GM21528 (cell line): ENCODE measurements at regions not wholly inside any gene's neighbourhood (a gene's known extent, or its start where the extent isn't known, plus 50 kb on each side); places are given as distances from the start of the nearest gene placed in this dataset.

Experiments used
- ATAC-seq: cut with Tn5 transposase; IDR thresholded peaks from one replicate; pipeline ENCODE4 v1.9.1; 2021; ENCODE audit warnings: mild to moderate bottlenecking, moderate library complexity; ENCODE audit not compliant: unreplicated experiment, low FRiP score

DNA sequence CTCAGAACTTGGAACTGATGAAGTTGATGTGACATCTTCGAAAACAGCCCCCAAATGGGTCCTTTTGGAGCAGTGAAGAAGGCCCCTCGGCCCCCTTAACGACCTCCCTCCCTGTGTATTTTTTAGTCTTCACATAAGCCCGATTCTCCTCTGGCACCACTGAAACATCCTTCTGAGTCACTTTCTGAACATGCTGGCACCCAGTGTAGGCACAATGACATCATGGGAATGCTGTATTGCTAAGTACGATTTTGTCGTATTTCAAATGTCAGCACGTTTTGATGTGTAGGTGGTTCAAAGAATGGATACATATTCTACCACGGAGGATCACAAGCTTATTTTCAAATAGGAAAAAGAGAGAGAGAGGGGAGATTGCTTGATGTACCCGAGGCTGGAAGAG, 111.7 kb upstream of the RIOK3 start:
- no peak for ATAC-seq

DNA sequence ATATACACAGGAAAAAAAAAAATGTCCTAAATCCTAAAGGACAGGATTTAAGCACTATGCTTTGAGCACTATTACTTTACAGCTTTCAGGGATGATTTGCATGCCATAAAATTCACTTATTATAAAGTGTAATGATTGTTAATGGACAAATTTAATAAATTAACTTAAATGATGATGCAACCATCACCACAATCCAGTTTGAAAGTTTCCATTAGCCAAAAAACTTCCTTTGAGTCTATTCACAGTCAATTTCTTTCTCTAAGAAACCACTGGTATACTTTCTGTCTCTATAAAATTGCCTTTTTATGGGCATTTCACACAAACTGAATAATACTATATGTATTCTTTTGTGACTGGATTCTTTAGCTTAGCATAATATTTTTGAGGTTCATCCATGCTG, 111.1 kb upstream of the RIOK3 start:
- ATAC-seq: no peak

DNA sequence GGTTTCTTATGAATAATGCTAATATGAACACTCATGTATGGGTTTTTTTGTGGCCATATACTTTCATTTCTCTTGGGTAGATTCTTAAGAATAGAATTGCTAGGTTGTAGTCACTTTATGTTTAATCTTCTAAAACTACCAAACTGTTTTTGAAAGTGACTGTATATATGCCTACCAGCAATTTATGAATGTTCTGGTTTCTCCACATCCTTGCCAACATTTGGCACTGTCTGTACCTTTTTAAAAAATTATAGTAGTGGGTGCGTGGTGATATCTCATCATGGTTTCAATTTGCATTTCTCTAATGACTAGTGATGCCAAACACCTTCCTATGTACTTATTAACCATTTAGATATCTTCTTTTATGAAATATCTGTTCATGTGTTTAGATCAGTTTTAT, 110.6 kb upstream of the RIOK3 start:
- ATAC-seq: no peak

DNA sequence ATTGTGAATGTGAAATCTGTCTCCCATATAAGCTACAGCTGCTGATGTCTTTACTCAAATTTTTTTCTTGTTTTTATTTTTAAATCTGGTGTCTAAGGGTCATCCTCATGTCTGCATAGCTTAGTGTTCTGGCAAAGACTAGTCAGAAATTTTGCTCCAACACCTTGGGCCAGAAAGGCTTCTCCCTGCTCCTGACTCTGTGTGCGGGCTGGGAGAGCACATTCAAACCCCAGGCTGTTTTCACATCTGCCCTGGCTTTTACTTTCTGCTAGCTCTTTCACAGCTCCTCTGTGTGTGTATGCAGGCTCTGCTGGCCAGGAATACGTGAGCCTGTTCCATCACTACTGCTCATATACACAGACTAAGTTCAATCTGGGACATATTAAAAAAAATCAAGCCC, 102.9 kb upstream of the RIOK3 start:
- no peak for ATAC-seq

DNA sequence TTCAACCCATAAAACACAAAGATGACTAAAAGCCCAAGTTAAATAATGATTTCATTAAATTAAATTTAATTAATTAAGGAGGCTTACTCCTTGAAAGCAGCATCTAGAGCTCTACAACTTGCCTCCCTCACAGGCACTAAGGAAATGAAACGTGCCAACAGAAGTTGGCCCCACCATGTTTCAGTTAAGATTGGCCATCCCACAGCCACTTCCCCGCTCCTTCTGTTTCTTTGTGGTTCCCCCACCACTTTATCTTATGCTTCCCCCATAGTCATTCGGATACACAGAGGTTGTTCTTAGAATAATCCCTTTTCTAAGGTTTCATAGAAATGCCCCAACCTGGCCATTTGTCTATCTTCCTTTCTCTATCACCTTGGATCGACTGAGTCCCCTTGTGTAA, 101.6 kb upstream of the RIOK3 start:
- no peak for ATAC-seq

DNA sequence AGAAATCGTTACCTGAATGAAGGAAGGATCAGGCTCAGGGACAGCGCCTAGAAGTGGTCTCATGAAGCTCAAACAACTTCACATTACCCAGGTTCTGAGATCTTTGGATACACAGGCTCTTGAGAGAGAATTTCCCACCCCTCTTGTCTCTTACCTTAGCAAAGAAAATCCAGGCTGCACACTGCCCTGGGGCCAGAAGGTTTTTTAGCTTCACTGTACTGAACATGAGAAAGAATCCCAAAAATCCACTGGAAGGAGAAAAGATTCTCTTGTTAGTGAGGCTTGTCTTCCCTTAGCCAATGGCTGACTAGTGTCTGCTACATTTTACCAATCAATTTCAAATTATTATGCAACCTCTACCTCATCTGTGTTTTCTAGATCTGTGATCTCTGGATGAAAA, 101.0 kb upstream of the RIOK3 start:
- ATAC-seq: no peak

DNA sequence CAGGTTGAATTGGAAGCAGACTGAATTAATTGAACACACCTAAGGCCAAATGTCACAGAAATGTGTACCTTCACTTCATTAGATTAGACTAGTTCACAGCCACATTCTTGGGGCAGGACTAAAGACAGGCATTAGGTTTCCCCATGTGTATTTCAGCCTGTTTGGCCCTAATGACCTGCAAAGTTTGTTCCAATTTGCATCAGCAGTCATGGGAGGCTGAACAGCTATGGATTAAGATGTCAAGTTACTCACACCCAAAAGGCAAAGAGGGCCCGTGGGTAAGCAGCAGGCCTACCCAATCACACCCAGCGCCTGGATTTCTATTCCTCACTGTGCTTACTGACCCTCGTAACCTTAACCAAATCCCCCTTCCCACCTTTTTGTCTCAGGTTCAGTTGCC, 99.6 kb upstream of the RIOK3 start:
- no peak for ATAC-seq

DNA sequence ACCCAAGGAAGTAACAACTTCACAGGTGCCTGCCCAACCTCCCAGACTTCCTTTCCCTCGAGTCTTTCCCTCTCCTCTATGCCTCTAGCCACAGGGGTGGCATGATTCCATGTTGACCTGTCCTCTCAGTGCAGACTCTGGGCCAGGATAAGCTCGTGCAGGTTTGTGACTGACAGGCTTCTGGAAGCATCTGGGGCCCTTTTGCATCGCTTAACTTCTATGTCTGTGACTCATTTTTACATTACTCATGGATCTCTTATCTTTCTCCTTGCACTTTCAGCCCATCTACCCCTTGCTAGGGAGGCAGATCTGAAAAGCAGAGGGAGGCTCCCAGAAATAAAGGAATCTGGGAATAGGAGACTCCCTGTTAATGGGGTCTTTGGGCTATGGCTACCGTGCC, 98.5 kb upstream of the RIOK3 start:
- no peak for ATAC-seq

DNA sequence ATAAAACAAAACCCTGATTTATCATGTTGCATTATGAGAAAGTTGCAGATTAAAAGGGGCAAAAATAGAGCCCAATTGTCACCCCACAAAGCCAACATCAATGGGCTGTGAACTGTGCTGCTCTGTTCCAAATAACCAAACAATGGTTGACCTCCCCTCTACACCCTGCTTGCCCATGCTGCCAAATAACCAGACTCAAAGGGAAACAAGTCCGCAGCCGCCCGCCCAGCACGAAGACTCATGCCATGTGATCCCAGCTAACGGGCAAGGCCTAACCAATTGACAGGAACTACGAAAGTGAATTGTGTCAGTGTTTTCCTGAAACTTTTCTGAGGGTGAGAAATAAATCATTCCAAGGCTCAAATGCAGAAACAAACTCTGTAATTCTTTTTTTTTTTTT, 97.9 kb upstream of the RIOK3 start:
- ATAC-seq: no peak

DNA sequence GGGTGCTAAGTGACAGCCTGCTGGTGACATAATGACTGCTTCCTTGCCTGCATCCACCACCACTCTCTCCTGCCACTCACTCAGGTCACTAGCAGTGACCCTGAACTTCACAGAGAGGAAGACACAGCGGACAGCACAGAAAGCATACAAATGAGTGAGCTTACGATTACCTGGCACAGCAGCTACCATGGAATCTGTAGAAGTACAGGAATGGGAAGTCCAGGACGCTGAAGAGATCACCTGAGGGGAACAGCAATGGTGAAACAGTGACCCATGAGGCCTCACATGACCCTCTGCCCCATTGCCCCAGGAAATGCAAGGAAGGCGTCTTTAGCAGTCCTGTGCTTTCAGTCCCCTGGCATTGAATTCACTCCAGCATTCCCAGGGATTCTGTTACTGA, 96.7 kb upstream of the RIOK3 start:
- ATAC-seq: no peak

DNA sequence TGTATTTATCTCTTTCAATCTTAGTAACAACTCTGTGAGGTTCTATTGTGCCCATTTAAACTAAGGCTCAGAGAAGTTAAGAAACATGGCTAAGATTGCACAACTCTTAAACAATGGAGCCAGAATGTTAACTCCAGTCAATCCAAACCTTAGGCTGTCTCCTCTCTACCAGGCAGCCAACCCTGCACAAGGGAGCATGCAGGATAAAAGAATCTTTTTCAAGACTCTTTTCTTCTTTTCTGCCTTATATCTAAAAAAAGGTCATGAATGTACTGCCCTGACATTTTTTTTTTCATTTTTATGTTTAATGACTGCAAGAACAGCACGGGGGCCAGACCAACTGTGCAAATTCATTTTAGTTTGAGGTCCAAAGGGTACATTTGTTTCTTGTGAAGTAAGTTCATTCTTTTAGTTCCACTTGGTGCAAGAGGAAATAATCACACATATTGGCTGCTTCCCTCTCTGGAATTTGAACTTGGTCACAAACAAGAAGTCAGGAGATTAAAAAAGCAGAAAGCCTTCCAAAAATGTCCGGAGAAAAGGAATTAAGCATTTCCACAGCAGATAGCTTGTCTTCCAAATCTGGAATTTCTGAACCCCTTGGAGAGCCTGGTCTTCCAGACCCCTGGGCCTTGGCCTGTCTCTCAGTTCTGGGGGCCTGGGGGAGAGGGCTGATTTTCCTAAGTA, 96.0 kb upstream of the RIOK3 start:
- no peak for ATAC-seq

DNA sequence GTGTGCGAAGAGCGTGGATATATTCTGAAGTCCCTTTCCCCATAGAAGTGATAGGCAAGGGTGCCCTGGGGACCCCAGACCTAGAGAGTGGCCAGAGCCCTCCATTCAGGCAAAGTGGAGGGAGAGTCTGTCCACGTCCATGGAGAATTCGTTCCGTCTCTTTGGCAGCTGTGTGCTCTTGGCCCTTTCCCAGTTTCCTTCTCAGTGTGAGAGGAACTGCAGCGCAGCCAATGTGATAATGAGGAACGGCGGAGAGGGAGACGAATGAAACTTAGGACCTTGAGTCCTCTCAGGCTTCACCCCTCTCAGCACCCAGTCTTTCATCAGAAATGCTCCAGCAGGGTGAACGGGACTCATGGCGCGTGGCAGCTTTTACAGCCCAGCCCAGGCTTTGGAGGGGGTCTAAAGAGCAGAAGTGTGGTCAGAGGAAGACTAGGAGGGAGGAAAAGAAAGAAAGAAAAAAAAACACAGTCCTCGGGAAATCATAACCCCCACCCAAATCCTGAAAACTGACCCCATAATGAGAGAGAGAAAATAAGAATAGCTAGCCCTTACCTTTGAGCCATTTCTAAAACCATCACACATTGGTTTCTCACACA, 95.0 kb upstream of the RIOK3 start:
- ATAC-seq: no peak

DNA sequence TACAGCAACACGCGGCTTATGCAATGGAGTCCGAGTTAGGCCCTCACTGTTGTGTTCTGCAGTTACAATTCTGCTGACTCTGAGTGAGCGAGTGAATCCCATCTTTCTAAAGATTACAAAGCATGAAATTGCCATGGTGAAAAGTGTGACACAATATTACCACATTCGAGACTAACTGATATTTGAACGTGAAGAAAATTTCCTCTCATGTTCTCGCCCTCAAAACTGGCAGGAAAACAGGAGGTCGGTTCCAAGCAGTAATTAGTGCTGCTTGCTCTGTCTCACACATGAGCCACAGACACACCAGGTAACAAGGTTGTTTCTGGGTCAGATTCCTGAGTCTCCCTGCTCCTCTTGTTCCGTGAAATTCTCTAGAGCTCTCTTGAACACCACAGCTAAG, 93.7 kb upstream of the RIOK3 start:
- no peak for ATAC-seq

DNA sequence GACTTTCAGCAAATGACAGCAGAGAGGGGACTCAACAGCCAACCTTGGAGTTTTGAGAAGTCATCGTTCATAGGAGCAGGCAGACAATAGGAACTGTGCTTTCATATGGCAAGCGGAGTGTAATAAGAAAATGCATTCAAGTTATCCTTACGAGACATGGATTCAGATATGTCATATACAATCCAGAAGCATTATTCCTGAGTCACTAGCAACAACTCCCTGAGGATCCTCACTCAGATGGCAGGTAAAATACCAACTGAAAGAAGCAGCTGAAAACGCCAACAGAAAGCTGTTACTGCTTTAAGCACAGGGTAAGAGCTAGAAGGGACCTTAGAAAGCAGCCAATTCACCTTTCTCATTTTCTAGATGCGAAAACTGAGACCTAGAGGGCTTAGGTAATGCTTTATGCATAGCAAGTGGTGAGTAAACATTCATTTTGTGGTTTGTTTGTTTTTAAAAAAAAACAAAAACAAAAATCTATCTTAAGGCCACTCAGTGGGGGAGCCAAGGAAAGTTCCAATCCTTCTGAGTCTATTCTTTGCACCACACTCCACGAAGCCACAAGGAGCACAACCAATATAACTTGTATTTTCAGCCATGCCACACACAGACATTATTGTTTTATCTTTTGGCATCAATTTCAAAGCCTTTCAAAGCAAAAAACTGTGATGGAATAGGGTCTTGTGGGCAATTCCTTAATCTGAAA, 89.1 kb upstream of the RIOK3 start:
- ATAC-seq: no peak

DNA sequence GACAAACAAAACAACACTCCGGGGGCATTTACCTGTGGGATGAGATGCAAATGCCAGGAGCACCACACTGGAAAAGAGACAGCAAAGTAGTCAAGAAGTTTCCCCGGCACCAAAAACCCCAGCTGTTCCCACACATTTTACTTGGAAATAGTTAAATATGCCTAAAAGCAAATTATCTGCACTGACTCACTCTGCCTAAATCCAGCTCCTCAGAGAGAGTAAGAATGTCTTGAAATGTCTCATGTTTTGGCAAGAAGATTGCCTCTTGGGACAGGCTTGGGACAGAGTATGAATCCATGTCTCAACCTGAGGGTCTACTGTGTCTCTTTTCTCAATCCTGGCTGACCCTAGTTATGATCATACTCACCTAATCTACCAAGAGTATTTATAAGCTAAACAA, 87.5 kb upstream of the RIOK3 start:
- no peak for ATAC-seq

DNA sequence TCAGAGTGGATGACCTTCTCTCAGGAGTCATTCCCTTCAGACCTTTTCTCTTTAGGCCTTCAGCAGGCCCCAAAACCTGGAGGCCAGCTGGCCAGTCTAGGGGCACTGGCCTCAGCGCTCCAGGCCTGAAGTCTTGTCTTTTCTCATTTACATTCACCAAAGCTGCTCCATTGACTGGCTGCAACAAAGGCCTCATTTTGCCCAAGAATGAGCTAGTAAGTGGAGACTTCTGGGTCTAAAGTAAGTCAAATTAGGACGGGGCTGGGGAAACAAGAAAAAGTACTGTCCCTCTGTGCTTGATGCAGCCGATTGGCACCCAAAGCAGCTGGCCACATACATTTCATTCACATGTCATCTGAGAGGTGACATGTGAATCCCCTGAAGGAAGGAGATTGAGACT, 83.8 kb upstream of the RIOK3 start:
- no peak for ATAC-seq

DNA sequence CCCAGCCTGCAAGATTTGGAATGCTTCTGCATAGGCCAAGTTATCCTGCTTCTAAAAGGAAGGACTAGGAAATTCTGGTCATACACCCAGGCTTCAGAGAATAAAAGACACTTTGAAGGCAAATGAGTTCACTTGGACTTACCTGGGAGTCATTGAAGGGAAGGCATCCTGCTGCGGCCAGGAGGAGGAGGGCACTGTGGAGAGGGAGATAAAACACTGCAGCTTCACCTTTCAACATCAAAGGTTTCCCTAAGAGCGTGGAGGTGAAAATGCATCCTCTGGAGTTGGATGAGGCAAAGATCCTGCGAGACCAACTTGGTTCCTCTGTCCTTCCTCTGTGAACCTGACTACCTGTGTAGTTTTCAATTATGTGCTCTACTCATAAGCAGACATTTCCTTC, 79.5 kb upstream of the RIOK3 start:
- no peak for ATAC-seq

DNA sequence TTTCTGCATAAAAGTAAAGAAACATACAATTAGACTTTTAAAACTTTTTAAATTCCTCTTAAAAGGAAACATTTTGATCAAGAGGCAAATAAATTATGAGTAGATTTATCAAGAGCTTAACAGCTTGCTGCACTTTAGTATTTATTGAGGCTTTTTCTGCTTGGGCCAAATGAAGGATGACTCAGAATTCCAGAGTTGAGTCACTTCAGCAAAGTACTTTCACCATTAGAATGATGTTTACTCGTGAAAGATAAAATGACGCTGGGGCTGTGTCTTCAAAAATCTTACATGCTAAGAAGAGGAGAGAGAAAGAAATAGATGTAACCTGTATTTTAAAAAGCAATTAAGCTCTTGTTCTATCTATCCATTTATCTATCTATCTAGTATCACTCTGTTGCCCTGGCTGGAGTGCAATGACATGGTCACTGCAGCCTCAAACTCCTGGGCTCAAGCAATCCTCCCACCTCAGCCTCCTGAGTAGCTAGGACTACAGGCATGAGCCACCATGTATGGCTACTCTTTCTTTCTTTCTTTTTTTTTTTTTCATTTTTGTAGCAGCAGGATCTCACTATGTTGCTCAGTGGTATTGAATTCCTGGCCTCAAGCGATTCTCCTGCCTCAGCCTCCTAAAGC, 75.3 kb upstream of the RIOK3 start:
- no peak for ATAC-seq

DNA sequence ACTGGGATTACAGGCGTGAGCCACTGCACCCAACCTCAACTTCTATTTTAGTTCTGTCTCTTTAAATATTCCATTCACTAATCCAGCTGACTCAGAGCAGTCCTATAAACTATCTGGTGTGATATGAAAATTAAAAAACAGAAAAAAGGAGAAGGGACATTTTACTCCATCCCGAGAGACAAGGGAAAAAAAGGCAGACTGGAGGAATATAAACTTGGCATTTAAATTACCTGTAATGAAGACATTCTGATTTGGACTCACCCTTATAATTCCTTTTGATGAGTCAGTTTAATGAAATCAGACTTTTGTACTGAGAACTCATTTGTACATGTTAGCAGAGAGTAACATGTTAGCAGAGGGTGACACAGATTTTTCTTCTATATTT, 74.8 kb upstream of the RIOK3 start:
- ATAC-seq: no peak

DNA sequence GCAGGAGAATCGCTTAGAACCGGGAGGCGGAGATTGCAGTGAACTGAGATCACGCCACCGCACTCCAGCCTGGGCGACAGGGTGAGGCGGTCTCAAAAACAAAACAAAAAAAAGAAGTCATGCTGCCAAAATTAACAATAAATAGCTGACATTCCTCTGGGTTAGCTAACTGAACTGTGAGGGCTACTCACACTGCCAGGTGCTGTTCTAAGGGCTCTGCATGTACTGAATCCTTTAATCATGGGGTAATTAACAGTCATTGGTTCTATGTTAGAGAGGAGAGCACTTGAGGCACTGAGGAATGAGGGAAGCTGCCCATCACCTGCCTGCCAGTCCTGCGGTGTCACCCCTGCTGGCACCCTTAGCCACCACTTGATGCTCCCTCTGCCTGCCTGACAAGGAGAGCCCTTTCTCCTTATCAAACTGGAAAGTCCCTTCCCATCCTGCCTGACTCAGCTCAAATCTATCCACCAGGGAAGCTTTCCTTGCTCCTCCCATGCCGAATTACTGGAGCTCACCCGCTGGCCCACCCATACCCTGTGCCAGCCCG, 73.0 kb upstream of the RIOK3 start:
- no peak for ATAC-seq

DNA sequence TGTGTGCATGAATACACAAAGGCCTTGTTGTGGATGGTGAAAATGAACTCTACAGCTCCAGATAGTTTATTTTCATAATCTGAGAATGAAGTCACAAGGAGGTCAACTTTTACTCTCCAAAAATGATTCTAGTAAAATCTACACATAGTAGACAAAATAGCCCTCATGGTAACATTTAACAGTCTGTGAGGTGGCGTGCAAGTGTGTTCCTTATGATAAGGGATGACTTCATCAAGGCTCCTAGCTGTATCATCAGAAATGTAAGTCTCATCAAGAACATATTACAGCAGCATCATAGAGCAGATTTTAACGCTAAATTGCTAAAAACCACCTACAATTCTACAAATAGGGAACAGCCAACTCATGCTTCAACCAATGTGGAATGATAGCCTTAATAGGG, 72.3 kb upstream of the RIOK3 start:
- no peak for ATAC-seq
